GM23338 (cell line): ENCODE measurements at regions not wholly inside any gene's neighbourhood (a gene's known extent, or its start where the extent isn't known, plus 50 kb on each side); places are given as distances from the start of the nearest gene placed in this dataset.

ENCODE experiments used
- ATAC-seq: fragments of 200-7000 bp; cut with Tn5 transposase; 3 replicates; pipeline ENCODE4 v1.9.1; 2020
- DNase-seq: peaks from one replicate; pipeline ENCODE4 v3.0.0-alpha.2; 2015; ENCODE audit warnings: low spot score
- H2AFZ ChIP-seq: fragments of 200-600 bp; sonication (generic); 2 replicates; pipeline ENCODE4 v1.8.0; 2016; ENCODE audit warnings: antibody characterized with exemption, mild to moderate bottlenecking, moderate library complexity
- H3F3A ChIP-seq: fragments of 200-600 bp; sonication (generic); replicated peaks from 2 replicates; pipeline ENCODE4 v1.8.0; 2017; ENCODE audit warnings: antibody characterized with exemption, mixed run types, low read depth
- H3K27ac ChIP-seq: fragments of 200-600 bp; sonication (generic); 2 replicates; pipeline ENCODE4 v1.6.1; 2016; ENCODE audit warnings: low read depth
- H3K27me3 ChIP-seq: fragments of 200-600 bp; sonication (generic); 2 replicates; pipeline ENCODE4 v1.8.0; 2016; ENCODE audit warnings: mild to moderate bottlenecking, mixed run types, moderate library complexity; ENCODE audit not compliant: insufficient read depth
- H3K36me3 ChIP-seq: fragments of 200-600 bp; sonication (generic); 2 replicates; pipeline ENCODE4 v1.8.0; 2016; ENCODE audit warnings: mild to moderate bottlenecking; ENCODE audit not compliant: insufficient read depth
- H3K4me1 ChIP-seq: fragments of 200-600 bp; sonication (generic); 2 replicates; pipeline ENCODE4 v1.8.0; 2016; ENCODE audit warnings: mild to moderate bottlenecking, moderate library complexity; ENCODE audit not compliant: insufficient read depth
- H3K4me2 ChIP-seq: fragments of 200-600 bp; sonication (generic); 2 replicates; pipeline ENCODE4 v1.7.1; 2017; ENCODE audit warnings: mixed run types
- H3K4me3 ChIP-seq: fragments of 200-600 bp; sonication (generic); 2 replicates; pipeline ENCODE4 v1.6.1; 2016; ENCODE audit warnings: mixed run types
- H3K79me2 ChIP-seq: fragments of 200-600 bp; sonication (generic); replicated peaks from 2 replicates; pipeline ENCODE4 v1.8.0; 2017; ENCODE audit warnings: mild to moderate bottlenecking; ENCODE audit not compliant: insufficient read depth
- H3K9me2 ChIP-seq: fragments of 200-600 bp; sonication (generic); 2 replicates; pipeline ENCODE4 v1.8.0; 2017; ENCODE audit not compliant: insufficient read depth
- H4K20me1 ChIP-seq: fragments of 200-600 bp; sonication (generic); replicated peaks from 2 replicates; pipeline ENCODE4 v1.8.0; 2017; ENCODE audit warnings: mild to moderate bottlenecking; ENCODE audit not compliant: insufficient read depth
- H3K27ac Mint-ChIP-seq: 2 replicates; pipeline ENCODE4 v1.8.0; 2020; ENCODE audit warnings: inconsistent platforms, mild to moderate bottlenecking, moderate library complexity, mixed read lengths
- H3K27me3 Mint-ChIP-seq: 3 replicates; pipeline ENCODE4 v1.8.0; 2022; ENCODE audit warnings: low read depth, mild to moderate bottlenecking, moderate library complexity, mixed read lengths, inconsistent platforms; ENCODE audit not compliant: insufficient read depth, poor library complexity
- H3K36me3 Mint-ChIP-seq: 3 replicates; pipeline ENCODE4 v1.8.0; 2021; ENCODE audit warnings: low read depth, mild to moderate bottlenecking, inconsistent platforms, moderate library complexity, mixed read lengths
- H3K4me1 Mint-ChIP-seq: 3 replicates; pipeline ENCODE4 v1.8.0; 2020; ENCODE audit warnings: mild to moderate bottlenecking, inconsistent platforms, mixed read lengths
- H3K4me3 Mint-ChIP-seq: 3 replicates; pipeline ENCODE4 v1.8.0; 2021; ENCODE audit warnings: moderate library complexity, mild to moderate bottlenecking, inconsistent platforms, mixed read lengths
- H3K9me3 Mint-ChIP-seq: 3 replicates; pipeline ENCODE4 v1.8.0; 2020; ENCODE audit warnings: moderate library complexity, mild to moderate bottlenecking, inconsistent platforms, mixed read lengths
- CREB1 ChIP-seq: fragments of 250-450 bp; sonication (Bioruptor Pico); IDR thresholded peaks from 2 replicates; pipeline ENCODE4 v1.5.0; 2020; ENCODE audit warnings: low read depth, mild to moderate bottlenecking, moderate library complexity
- EZH2 ChIP-seq: fragments of 200-600 bp; sonication (generic); IDR thresholded peaks from one replicate; pipeline ENCODE4 v1.8.0; 2017; ENCODE audit warnings: antibody characterized with exemption, mild to moderate bottlenecking, low read depth; ENCODE audit not compliant: unreplicated experiment
- POLR2AphosphoS5 ChIP-seq: IDR thresholded peaks from 2 replicates; pipeline ENCODE4 v1.6.1; 2016; ENCODE audit warnings: antibody characterized with exemption, low read depth
- STAT1 ChIP-seq: IDR thresholded peaks from one replicate; pipeline ENCODE4 v1.6.1; 2016; ENCODE audit warnings: antibody characterized with exemption; ENCODE audit not compliant: unreplicated experiment
- ZNF114 ChIP-seq: fragments of 250-450 bp; sonication (Bioruptor Pico); IDR thresholded peaks from 2 replicates; pipeline ENCODE4 v1.5.0; 2020; ENCODE audit warnings: mild to moderate bottlenecking, moderate library complexity
- ZNF331 ChIP-seq: fragments of 250-450 bp; sonication (Bioruptor Pico); IDR thresholded peaks from 2 replicates; pipeline ENCODE4 v1.5.0; 2020; ENCODE audit warnings: low read depth, mild to moderate bottlenecking, moderate library complexity
- TF ChIP-seq, protein P1 (sequence below): fragments of 250-450 bp; sonication (Bioruptor Pico); IDR thresholded peaks from 2 replicates; pipeline ENCODE4 v1.5.0; 2020; ENCODE audit warnings: mild to moderate bottlenecking, moderate library complexity
- TF ChIP-seq, protein P2 (sequence below): IDR thresholded peaks from 2 replicates; pipeline ENCODE4 v1.6.1; 2016; ENCODE audit warnings: antibody characterized with exemption
- TF ChIP-seq, protein P3 (sequence below): IDR thresholded peaks from one replicate; pipeline ENCODE4 v1.6.1; 2018; ENCODE audit warnings: antibody characterized with exemption; ENCODE audit not compliant: unreplicated experiment
- TF ChIP-seq, protein P4 (sequence below), 2 experiments: fragments of 200-600 bp in 1 of 2; sonication (generic) in 1 of 2; conservative IDR thresholded peaks; 2 replicates each; pipeline versions ENCODE4 v1.5.1 to v1.6.1; 2016 to 2017; ENCODE audit warnings: antibody characterized with exemption in 2 of 2, low read depth in 2 of 2, mild to moderate bottlenecking in 2 of 2, moderate library complexity in 1 of 2

DNA sequence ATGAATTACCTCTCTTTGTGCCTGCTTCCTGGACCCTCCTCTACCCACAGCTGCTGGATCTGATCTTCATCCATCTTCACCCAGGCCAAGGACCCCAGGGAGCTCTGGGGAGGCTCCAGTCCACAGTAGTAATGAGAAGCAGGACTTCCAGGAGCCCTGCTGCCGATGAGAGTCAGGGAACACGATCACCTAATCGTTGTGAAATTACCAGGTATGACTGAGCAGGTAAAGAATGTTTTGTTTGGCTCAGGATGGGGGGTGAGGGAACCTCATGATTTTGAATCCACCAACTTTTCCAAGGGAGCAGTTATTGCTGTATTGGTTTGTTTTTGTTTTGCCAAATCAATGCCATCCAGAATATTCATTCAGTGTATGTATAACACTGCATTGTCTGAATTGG, 454.0 kb downstream of the PLPP3 start (continued):
- TF ChIP-seq, protein P1, sequence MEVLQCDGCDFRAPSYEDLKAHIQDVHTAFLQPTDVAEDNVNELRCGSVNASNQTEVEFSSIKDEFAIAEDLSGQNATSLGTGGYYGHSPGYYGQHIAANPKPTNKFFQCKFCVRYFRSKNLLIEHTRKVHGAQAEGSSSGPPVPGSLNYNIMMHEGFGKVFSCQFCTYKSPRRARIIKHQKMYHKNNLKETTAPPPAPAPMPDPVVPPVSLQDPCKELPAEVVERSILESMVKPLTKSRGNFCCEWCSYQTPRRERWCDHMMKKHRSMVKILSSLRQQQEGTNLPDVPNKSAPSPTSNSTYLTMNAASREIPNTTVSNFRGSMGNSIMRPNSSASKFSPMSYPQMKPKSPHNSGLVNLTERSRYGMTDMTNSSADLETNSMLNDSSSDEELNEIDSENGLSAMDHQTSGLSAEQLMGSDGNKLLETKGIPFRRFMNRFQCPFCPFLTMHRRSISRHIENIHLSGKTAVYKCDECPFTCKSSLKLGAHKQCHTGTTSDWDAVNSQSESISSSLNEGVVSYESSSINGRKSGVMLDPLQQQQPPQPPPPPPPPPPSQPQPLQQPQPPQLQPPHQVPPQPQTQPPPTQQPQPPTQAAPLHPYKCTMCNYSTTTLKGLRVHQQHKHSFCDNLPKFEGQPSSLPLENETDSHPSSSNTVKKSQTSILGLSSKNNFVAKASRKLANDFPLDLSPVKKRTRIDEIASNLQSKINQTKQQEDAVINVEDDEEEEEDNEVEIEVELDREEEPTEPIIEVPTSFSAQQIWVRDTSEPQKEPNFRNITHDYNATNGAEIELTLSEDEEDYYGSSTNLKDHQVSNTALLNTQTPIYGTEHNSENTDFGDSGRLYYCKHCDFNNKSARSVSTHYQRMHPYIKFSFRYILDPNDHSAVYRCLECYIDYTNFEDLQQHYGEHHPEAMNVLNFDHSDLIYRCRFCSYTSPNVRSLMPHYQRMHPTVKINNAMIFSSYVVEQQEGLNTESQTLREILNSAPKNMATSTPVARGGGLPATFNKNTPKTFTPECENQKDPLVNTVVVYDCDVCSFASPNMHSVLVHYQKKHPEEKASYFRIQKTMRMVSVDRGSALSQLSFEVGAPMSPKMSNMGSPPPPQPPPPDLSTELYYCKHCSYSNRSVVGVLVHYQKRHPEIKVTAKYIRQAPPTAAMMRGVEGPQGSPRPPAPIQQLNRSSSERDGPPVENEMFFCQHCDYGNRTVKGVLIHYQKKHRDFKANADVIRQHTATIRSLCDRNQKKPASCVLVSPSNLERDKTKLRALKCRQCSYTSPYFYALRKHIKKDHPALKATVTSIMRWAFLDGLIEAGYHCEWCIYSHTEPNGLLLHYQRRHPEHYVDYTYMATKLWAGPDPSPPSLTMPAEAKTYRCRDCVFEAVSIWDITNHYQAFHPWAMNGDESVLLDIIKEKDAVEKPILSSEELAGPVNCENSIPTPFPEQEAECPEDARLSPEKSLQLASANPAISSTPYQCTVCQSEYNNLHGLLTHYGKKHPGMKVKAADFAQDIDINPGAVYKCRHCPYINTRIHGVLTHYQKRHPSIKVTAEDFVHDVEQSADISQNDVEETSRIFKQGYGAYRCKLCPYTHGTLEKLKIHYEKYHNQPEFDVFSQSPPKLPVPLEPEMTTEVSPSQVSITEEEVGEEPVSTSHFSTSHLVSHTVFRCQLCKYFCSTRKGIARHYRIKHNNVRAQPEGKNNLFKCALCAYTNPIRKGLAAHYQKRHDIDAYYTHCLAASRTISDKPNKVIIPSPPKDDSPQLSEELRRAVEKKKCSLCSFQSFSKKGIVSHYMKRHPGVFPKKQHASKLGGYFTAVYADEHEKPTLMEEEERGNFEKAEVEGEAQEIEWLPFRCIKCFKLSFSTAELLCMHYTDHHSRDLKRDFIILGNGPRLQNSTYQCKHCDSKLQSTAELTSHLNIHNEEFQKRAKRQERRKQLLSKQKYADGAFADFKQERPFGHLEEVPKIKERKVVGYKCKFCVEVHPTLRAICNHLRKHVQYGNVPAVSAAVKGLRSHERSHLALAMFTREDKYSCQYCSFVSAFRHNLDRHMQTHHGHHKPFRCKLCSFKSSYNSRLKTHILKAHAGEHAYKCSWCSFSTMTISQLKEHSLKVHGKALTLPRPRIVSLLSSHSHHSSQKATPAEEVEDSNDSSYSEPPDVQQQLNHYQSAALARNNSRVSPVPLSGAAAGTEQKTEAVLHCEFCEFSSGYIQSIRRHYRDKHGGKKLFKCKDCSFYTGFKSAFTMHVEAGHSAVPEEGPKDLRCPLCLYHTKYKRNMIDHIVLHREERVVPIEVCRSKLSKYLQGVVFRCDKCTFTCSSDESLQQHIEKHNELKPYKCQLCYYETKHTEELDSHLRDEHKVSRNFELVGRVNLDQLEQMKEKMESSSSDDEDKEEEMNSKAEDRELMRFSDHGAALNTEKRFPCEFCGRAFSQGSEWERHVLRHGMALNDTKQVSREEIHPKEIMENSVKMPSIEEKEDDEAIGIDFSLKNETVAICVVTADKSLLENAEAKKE (CRISPR knock-in tag), result no peak
- TF ChIP-seq, protein P2, sequence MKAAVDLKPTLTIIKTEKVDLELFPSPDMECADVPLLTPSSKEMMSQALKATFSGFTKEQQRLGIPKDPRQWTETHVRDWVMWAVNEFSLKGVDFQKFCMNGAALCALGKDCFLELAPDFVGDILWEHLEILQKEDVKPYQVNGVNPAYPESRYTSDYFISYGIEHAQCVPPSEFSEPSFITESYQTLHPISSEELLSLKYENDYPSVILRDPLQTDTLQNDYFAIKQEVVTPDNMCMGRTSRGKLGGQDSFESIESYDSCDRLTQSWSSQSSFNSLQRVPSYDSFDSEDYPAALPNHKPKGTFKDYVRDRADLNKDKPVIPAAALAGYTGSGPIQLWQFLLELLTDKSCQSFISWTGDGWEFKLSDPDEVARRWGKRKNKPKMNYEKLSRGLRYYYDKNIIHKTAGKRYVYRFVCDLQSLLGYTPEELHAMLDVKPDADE, result no peak

DNA sequence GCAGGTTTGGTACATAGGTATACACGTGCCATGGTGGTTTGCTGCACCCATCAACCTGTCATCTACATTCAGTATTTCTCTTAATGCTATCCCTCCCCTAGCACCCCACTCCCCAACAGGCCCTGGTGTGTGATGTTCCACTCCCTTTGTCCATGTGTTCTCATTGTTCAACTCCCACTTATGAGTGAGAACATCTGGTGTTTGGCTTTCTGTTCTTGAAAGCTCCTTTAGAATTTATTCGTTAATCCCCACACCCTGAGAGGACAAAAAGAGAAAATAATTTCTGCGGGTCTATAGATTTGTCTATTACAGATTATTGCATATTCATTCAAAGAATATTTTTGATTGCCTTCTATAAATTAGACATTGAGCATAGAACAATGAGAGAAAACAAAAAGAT, 455.5 kb downstream of the PLPP3 start:
- no peaks in the 10 kb centered on the region for H3K4me1 Mint-ChIP-seq
- Histone ChIP-seq H2AFZ (no peak overlapping the region), H3K27me3 (no peaks in the 10 kb centered on the region), H3K27ac (no peak overlapping the region), H3K4me1 (no peaks in the 10 kb centered on the region), H4K20me1 (no peaks in the 10 kb centered on the region), H3F3A (no peaks in the 10 kb centered on the region), H3K4me3 (no peak overlapping the region), H3K36me3 (no peaks in the 10 kb centered on the region), H3K4me2 (no peak overlapping the region), H3K79me2 (no peaks in the 10 kb centered on the region), H3K9me2 (peaks cover 3% of the 10 kb centered on the region)
- peaks cover 2% of the 10 kb centered on the region for H3K27me3 Mint-ChIP-seq
- no peak for ATAC-seq
- no peaks in the 10 kb centered on the region for H3K36me3 Mint-ChIP-seq
- DNase-seq, result no peak
- no peak overlapping the region for H3K4me3 Mint-ChIP-seq
- no peaks in the 10 kb centered on the region; the same call in 1 of the 3 replicates for H3K9me3 Mint-ChIP-seq
- no peak overlapping the region for H3K27ac Mint-ChIP-seq
- TF ChIP-seq, protein P3, sequence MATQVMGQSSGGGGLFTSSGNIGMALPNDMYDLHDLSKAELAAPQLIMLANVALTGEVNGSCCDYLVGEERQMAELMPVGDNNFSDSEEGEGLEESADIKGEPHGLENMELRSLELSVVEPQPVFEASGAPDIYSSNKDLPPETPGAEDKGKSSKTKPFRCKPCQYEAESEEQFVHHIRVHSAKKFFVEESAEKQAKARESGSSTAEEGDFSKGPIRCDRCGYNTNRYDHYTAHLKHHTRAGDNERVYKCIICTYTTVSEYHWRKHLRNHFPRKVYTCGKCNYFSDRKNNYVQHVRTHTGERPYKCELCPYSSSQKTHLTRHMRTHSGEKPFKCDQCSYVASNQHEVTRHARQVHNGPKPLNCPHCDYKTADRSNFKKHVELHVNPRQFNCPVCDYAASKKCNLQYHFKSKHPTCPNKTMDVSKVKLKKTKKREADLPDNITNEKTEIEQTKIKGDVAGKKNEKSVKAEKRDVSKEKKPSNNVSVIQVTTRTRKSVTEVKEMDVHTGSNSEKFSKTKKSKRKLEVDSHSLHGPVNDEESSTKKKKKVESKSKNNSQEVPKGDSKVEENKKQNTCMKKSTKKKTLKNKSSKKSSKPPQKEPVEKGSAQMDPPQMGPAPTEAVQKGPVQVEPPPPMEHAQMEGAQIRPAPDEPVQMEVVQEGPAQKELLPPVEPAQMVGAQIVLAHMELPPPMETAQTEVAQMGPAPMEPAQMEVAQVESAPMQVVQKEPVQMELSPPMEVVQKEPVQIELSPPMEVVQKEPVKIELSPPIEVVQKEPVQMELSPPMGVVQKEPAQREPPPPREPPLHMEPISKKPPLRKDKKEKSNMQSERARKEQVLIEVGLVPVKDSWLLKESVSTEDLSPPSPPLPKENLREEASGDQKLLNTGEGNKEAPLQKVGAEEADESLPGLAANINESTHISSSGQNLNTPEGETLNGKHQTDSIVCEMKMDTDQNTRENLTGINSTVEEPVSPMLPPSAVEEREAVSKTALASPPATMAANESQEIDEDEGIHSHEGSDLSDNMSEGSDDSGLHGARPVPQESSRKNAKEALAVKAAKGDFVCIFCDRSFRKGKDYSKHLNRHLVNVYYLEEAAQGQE, result no peak
- TF ChIP-seq EZH2 (no peak), ZNF114 (no peak), CREB1 (CRISPR knock-in tag) (no peak), ZNF331 (no peak), STAT1 (no peak), POLR2AphosphoS5 (no peak)
- TF ChIP-seq, protein P4, sequence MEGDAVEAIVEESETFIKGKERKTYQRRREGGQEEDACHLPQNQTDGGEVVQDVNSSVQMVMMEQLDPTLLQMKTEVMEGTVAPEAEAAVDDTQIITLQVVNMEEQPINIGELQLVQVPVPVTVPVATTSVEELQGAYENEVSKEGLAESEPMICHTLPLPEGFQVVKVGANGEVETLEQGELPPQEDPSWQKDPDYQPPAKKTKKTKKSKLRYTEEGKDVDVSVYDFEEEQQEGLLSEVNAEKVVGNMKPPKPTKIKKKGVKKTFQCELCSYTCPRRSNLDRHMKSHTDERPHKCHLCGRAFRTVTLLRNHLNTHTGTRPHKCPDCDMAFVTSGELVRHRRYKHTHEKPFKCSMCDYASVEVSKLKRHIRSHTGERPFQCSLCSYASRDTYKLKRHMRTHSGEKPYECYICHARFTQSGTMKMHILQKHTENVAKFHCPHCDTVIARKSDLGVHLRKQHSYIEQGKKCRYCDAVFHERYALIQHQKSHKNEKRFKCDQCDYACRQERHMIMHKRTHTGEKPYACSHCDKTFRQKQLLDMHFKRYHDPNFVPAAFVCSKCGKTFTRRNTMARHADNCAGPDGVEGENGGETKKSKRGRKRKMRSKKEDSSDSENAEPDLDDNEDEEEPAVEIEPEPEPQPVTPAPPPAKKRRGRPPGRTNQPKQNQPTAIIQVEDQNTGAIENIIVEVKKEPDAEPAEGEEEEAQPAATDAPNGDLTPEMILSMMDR (conservative IDR thresholded peaks at IDR 0.05; ENCODE audit: low read depth in 2 of 2), result no peak
